ENCODE measurements at regions not wholly inside any gene's neighbourhood (a gene's known extent, or its start where the extent isn't known, plus 50 kb on each side); places are given as distances from the start of the nearest gene placed in this dataset.

DNA sequence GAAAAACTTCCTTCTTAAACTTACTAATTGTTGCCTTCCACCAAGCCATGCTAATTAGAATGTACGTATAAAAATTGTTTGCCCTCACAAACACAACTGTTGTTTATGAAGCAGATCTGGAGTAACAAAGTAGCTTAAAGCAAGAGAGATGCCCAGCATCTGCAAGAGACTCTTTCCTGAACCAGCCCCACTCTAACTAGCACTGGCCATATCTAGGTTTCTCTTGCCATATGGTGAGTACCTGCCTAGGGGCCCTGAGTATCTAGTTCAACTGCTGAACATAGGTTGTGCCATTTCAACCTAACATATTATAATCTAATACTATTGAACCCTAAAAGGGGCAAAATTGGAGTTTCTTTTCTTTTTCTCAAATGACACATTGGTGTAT is 883.4 kb upstream of the B3GALT2 start:
- 54 to 83% methylated on average over 1 of the region's 1 CpG for WGBS, 2 donors
- Histone ChIP-seq H3K9ac (ENCODE audit: insufficient read depth in 1 of 2, low read length in 2 of 2) (no peak overlapping the region), H3K4me1 (ENCODE audit: control insufficient read depth in 5 of 5, insufficient read depth in 5 of 5, low read length in 5 of 5) (peaks cover 0 to 5% (median 0%) of the 10 kb centered on the region in 5 donors), H3K9me3 (ENCODE audit: control insufficient read depth in 4 of 4, insufficient read depth in 3 of 4, low read length in 3 of 4) (no peaks in the 10 kb centered on the region), H3K36me3 (ENCODE audit: control insufficient read depth in 4 of 4, insufficient read depth in 4 of 4, low read length in 4 of 4) (no peaks in the 10 kb centered on the region), H3K27ac (ENCODE audit: low read depth in 1 of 2, low read length in 1 of 2) (peak overlapping the region in 1 of 2 donors; percentile 73), H3K27me3 (ENCODE audit: control insufficient read depth in 3 of 3, insufficient read depth in 3 of 3, low read length in 2 of 3) (no peaks in the 10 kb centered on the region), H3K4me3 (no peak overlapping the region)
- TF ChIP-seq, protein P1, sequence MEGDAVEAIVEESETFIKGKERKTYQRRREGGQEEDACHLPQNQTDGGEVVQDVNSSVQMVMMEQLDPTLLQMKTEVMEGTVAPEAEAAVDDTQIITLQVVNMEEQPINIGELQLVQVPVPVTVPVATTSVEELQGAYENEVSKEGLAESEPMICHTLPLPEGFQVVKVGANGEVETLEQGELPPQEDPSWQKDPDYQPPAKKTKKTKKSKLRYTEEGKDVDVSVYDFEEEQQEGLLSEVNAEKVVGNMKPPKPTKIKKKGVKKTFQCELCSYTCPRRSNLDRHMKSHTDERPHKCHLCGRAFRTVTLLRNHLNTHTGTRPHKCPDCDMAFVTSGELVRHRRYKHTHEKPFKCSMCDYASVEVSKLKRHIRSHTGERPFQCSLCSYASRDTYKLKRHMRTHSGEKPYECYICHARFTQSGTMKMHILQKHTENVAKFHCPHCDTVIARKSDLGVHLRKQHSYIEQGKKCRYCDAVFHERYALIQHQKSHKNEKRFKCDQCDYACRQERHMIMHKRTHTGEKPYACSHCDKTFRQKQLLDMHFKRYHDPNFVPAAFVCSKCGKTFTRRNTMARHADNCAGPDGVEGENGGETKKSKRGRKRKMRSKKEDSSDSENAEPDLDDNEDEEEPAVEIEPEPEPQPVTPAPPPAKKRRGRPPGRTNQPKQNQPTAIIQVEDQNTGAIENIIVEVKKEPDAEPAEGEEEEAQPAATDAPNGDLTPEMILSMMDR (IDR thresholded peaks at IDR 0.05; ENCODE audit: control extremely low read depth, extremely low read depth) = no peak
- ATAC-seq (ENCODE audit: insufficient read depth, low FRiP score) = no peak
- no peak for DNase-seq

DNA sequence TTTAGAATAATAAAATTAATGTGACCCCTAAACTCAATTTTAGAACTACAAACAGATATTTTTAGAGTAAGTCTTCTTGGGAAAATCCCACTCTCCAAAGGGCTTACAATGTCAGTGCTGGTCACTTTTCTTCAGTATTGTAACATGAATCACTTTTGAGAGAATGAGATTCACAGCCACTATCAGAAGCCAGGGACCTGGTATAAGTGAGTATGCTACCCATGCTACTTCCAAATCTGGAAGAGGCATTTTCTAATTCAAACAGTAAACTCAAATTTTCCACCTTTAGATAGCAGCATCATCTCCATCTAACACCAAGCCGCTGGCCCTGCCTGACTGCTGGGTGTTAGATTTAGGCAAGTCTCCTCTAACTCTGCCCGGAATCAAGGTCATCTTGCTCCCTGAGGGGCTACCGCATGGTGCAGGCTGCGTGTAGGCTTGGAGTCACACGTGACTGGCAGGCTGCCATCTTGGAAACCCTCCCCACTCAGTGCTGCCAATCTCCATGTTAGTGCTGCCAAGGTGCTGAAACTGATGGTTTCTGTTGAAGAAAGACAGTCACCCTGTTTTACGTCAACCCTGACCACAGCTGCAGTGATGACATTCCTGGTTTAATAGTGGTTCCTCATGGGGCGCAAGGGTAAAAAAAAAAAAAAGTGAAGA is 882.9 kb upstream of the B3GALT2 start:
- Histone ChIP-seq H3K36me3 (ENCODE audit: control insufficient read depth in 4 of 4, insufficient read depth in 4 of 4, low read length in 4 of 4) (no peaks in the 10 kb centered on the region), H3K4me1 (ENCODE audit: control insufficient read depth in 5 of 5, insufficient read depth in 5 of 5, low read length in 5 of 5) (peaks cover 0 to 5% (median 0%) of the 10 kb centered on the region in 5 donors), H3K9ac (ENCODE audit: insufficient read depth in 1 of 2, low read length in 2 of 2) (no peak overlapping the region), H3K27me3 (ENCODE audit: control insufficient read depth in 3 of 3, insufficient read depth in 3 of 3, low read length in 2 of 3) (no peaks in the 10 kb centered on the region), H3K4me3 (no peak overlapping the region), H3K27ac (ENCODE audit: low read depth in 1 of 2, low read length in 1 of 2) (peak overlapping the region in 1 of 2 donors; percentile 96), H3K9me3 (ENCODE audit: control insufficient read depth in 4 of 4, insufficient read depth in 3 of 4, low read length in 3 of 4) (no peaks in the 10 kb centered on the region)
- 71 to 72% methylated on average over 7 of the region's 7 CpGs for WGBS, 2 donors
- ATAC-seq (ENCODE audit: insufficient read depth, low FRiP score) (no peak), DNase-seq (no peak)
- TF ChIP-seq, protein P1 (IDR thresholded peaks at IDR 0.05; ENCODE audit: control extremely low read depth, extremely low read depth) = no peak

DNA sequence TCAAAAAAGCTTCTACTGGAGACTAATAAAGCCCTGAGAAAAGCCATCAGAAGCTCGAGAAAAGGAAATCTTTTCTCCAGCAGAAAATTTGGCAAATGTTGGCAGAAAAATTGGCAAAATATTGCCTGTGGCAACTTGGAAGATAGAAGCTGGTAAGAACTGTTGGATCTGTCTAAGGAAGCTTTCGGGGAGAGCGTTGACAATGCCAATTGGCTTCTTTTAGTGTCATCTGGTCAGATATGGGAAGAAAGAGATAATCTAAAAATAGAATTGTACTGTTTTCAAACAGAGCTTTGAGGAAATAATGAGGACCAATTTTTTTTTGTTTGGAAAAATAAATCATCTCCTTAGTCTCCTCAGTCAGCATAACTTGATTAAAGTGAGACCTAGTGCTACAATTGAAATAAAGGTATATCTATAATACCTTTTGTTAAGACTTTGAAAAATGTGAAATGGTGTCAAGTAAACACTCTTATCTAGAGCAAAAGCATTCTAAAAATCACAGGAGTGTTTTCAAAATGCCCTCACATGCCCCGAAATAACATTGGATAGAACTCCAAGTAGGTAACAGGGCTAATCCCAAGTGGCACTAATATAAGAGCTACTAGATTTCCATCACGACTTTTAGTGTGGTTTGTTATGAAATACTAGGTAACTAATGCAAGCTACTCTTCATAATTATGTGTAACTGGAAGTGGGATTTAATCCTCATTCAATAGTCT is 882.2 kb upstream of the B3GALT2 start:
- DNase-seq (no peak), ATAC-seq (ENCODE audit: insufficient read depth, low FRiP score) (no peak)
- Histone ChIP-seq H3K27me3 (ENCODE audit: control insufficient read depth in 3 of 3, insufficient read depth in 3 of 3, low read length in 2 of 3) (no peaks in the 10 kb centered on the region), H3K36me3 (ENCODE audit: control insufficient read depth in 4 of 4, insufficient read depth in 4 of 4, low read length in 4 of 4) (no peaks in the 10 kb centered on the region), H3K9ac (ENCODE audit: insufficient read depth in 1 of 2, low read length in 2 of 2) (no peak overlapping the region), H3K4me1 (ENCODE audit: control insufficient read depth in 5 of 5, insufficient read depth in 5 of 5, low read length in 5 of 5) (peaks cover 0 to 5% (median 0%) of the 10 kb centered on the region in 5 donors), H3K27ac (ENCODE audit: low read depth in 1 of 2, low read length in 1 of 2) (peak overlapping the region in 1 of 2 donors; percentile 96), H3K9me3 (ENCODE audit: control insufficient read depth in 4 of 4, insufficient read depth in 3 of 4, low read length in 3 of 4) (no peaks in the 10 kb centered on the region), H3K4me3 (no peak overlapping the region)
- TF ChIP-seq, protein P1 (IDR thresholded peaks at IDR 0.05; ENCODE audit: control extremely low read depth, extremely low read depth) = no peak
- WGBS, 2 donors = 67 to 75% methylated on average over 5 of the region's 5 CpGs

All from lung (tissue), 11 donors.